ENCODE measurements at regions not wholly inside any gene's neighbourhood (a gene's known extent, or its start where the extent isn't known, plus 50 kb on each side); places are given as distances from the start of the nearest gene placed in this dataset.

GRCh38 chr2:71863396-71863795 is 284.3 kb downstream of the CYP26B1 start:
- TF ChIP-seq CTCF (IDR thresholded peaks at IDR 0.05; ENCODE audit: insufficient read depth, low read length, poor library complexity, severe bottlenecking) (no peak), EZH2phosphoT487 (conservative IDR thresholded peaks at IDR 0.05; ENCODE audit: low read length) (no peak)
